ENCODE measurements at regions not wholly inside any gene's neighbourhood (a gene's known extent, or its start where the extent isn't known, plus 50 kb on each side); places are given as distances from the start of the nearest gene placed in this dataset.

DNA sequence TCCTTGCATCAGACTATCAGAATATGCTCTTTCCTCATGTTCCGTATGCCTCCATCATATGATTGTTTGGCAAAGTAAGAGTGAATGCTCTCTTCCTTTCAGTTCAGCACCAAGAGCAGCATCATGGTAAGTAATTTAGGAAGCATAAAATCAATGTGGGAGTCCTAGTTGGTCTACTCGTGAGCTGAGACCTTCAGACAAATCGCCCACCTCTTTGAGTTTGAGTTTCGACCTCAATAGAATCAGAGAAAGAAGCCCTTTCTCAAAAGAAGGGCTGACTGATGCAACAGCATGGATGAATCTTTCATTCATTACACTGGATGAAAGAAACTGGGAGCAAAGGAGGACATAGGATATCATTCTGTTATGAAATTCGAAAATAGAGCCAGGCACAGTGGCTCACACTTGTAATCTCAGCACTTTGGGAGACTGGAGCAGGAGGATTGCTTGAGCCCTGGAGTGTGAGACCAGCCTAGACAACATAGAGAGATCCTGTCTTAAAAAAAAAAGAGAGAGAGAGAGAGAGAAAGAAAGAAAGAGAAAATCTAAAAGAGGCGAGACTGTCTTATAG is 112.5 kb downstream of the ZC3H11B start:
- no peak for TF ChIP-seq TP53 (CRISPR knock-in tag; IDR thresholded peaks at IDR 0.05)
- TF ChIP-seq, protein P1, sequence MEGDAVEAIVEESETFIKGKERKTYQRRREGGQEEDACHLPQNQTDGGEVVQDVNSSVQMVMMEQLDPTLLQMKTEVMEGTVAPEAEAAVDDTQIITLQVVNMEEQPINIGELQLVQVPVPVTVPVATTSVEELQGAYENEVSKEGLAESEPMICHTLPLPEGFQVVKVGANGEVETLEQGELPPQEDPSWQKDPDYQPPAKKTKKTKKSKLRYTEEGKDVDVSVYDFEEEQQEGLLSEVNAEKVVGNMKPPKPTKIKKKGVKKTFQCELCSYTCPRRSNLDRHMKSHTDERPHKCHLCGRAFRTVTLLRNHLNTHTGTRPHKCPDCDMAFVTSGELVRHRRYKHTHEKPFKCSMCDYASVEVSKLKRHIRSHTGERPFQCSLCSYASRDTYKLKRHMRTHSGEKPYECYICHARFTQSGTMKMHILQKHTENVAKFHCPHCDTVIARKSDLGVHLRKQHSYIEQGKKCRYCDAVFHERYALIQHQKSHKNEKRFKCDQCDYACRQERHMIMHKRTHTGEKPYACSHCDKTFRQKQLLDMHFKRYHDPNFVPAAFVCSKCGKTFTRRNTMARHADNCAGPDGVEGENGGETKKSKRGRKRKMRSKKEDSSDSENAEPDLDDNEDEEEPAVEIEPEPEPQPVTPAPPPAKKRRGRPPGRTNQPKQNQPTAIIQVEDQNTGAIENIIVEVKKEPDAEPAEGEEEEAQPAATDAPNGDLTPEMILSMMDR (IDR thresholded peaks at IDR 0.05), result no peak
- TF ChIP-seq, protein P2, sequence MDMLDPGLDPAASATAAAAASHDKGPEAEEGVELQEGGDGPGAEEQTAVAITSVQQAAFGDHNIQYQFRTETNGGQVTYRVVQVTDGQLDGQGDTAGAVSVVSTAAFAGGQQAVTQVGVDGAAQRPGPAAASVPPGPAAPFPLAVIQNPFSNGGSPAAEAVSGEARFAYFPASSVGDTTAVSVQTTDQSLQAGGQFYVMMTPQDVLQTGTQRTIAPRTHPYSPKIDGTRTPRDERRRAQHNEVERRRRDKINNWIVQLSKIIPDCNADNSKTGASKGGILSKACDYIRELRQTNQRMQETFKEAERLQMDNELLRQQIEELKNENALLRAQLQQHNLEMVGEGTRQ (CRISPR knock-in tag; IDR thresholded peaks at IDR 0.05), result no peak
- no peak for TF ChIP-seq SP1 (CRISPR knock-in tag; conservative IDR thresholded peaks at IDR 0.05)
- no peak for TF ChIP-seq NFE2L1 (CRISPR knock-in tag; IDR thresholded peaks at IDR 0.05)
- no peak for TF ChIP-seq ZNF396 (CRISPR knock-in tag; IDR thresholded peaks at IDR 0.05; ENCODE audit: borderline replicate concordance)
- no peak for TF ChIP-seq NFYB (CRISPR knock-in tag; conservative IDR thresholded peaks at IDR 0.05; ENCODE audit: low read depth)
- no peak for TF ChIP-seq GTF2I (CRISPR knock-in tag; conservative IDR thresholded peaks at IDR 0.05)
- TF ChIP-seq, protein P3, sequence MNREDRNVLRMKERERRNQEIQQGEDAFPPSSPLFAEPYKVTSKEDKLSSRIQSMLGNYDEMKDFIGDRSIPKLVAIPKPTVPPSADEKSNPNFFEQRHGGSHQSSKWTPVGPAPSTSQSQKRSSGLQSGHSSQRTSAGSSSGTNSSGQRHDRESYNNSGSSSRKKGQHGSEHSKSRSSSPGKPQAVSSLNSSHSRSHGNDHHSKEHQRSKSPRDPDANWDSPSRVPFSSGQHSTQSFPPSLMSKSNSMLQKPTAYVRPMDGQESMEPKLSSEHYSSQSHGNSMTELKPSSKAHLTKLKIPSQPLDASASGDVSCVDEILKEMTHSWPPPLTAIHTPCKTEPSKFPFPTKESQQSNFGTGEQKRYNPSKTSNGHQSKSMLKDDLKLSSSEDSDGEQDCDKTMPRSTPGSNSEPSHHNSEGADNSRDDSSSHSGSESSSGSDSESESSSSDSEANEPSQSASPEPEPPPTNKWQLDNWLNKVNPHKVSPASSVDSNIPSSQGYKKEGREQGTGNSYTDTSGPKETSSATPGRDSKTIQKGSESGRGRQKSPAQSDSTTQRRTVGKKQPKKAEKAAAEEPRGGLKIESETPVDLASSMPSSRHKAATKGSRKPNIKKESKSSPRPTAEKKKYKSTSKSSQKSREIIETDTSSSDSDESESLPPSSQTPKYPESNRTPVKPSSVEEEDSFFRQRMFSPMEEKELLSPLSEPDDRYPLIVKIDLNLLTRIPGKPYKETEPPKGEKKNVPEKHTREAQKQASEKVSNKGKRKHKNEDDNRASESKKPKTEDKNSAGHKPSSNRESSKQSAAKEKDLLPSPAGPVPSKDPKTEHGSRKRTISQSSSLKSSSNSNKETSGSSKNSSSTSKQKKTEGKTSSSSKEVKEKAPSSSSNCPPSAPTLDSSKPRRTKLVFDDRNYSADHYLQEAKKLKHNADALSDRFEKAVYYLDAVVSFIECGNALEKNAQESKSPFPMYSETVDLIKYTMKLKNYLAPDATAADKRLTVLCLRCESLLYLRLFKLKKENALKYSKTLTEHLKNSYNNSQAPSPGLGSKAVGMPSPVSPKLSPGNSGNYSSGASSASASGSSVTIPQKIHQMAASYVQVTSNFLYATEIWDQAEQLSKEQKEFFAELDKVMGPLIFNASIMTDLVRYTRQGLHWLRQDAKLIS (CRISPR knock-in tag; IDR thresholded peaks at IDR 0.05; ENCODE audit: borderline replicate concordance), result no peak
- TF ChIP-seq CREB1 (CRISPR knock-in tag; IDR thresholded peaks at IDR 0.05), result no peak
